ENCODE measurements at regions not wholly inside any gene's neighbourhood (a gene's known extent, or its start where the extent isn't known, plus 50 kb on each side); places are given as distances from the start of the nearest gene placed in this dataset.

GRCh38 chr12:126798449-126798848 lies 1468.5 kb upstream of the TMEM132C start:
- no peaks in the 10 kb centered on the region for H3K36me3 ChIP-seq (ENCODE audit: control insufficient read depth, insufficient read depth, low read length)
- H3K4me1 ChIP-seq (ENCODE audit: control insufficient read depth, insufficient read depth, low read length) = no peaks in the 10 kb centered on the region
- H3K9me3 ChIP-seq (ENCODE audit: control insufficient read depth, insufficient read depth, low read length) = peaks cover 10% of the 10 kb centered on the region
- H3K9ac ChIP-seq (ENCODE audit: low read depth, low read length) = no peak overlapping the region
- H3K27me3 ChIP-seq (ENCODE audit: control insufficient read depth, insufficient read depth, low read length) = no peaks in the 10 kb centered on the region
- H3K4me3 ChIP-seq (ENCODE audit: low read depth, low read length) = no peak overlapping the region

- no peak overlapping the region for H3K9ac ChIP-seq (ENCODE audit: low read depth, low read length)
- no peaks in the 10 kb centered on the region for H3K27me3 ChIP-seq (ENCODE audit: control insufficient read depth, insufficient read depth, low read length)
- H3K4me1 ChIP-seq (ENCODE audit: control insufficient read depth, insufficient read depth, low read length) = no peaks in the 10 kb centered on the region
- no peaks in the 10 kb centered on the region for H3K9me3 ChIP-seq (ENCODE audit: control insufficient read depth, insufficient read depth, low read length)
- no peaks in the 10 kb centered on the region for H3K36me3 ChIP-seq (ENCODE audit: control insufficient read depth, insufficient read depth, low read length)
- H3K4me3 ChIP-seq (ENCODE audit: low read depth, low read length) = no peak overlapping the region
Measured at GRCh38 chr12:126807312-126807865, 1459.6 kb upstream of the TMEM132C start.

- Histone ChIP-seq H3K36me3 (ENCODE audit: control insufficient read depth, insufficient read depth, low read length) (no peaks in the 10 kb centered on the region), H3K9me3 (ENCODE audit: control insufficient read depth, insufficient read depth, low read length) (no peaks in the 10 kb centered on the region), H3K9ac (ENCODE audit: low read depth, low read length) (no peak overlapping the region), H3K4me1 (ENCODE audit: control insufficient read depth, insufficient read depth, low read length) (no peaks in the 10 kb centered on the region), H3K27me3 (ENCODE audit: control insufficient read depth, insufficient read depth, low read length) (no peaks in the 10 kb centered on the region), H3K4me3 (ENCODE audit: low read depth, low read length) (no peak overlapping the region)
Measured at GRCh38 chr12:126811391-126811790, 1455.6 kb upstream of the TMEM132C start.

- Histone ChIP-seq H3K4me3 (ENCODE audit: low read depth, low read length) (no peak overlapping the region), H3K36me3 (ENCODE audit: control insufficient read depth, insufficient read depth, low read length) (no peaks in the 10 kb centered on the region), H3K9ac (ENCODE audit: low read depth, low read length) (no peak overlapping the region), H3K4me1 (ENCODE audit: control insufficient read depth, insufficient read depth, low read length) (no peaks in the 10 kb centered on the region), H3K27me3 (ENCODE audit: control insufficient read depth, insufficient read depth, low read length) (no peaks in the 10 kb centered on the region), H3K9me3 (ENCODE audit: control insufficient read depth, insufficient read depth, low read length) (peaks cover 4% of the 10 kb centered on the region)
Measured at GRCh38 chr12:126819554-126819953, 1447.4 kb upstream of the TMEM132C start.

GRCh38 chr12:126830778-126831680 lies 1435.9 kb upstream of the TMEM132C start:
- Histone ChIP-seq H3K36me3 (ENCODE audit: control insufficient read depth, insufficient read depth, low read length) (no peaks in the 10 kb centered on the region), H3K4me3 (ENCODE audit: low read depth, low read length) (no peak overlapping the region), H3K27me3 (ENCODE audit: control insufficient read depth, insufficient read depth, low read length) (no peaks in the 10 kb centered on the region), H3K9me3 (ENCODE audit: control insufficient read depth, insufficient read depth, low read length) (peaks cover 12% of the 10 kb centered on the region), H3K9ac (ENCODE audit: low read depth, low read length) (no peak overlapping the region), H3K4me1 (ENCODE audit: control insufficient read depth, insufficient read depth, low read length) (no peaks in the 10 kb centered on the region)

- no peaks in the 10 kb centered on the region for H3K27me3 ChIP-seq (ENCODE audit: control insufficient read depth, insufficient read depth, low read length)
- no peaks in the 10 kb centered on the region for H3K4me1 ChIP-seq (ENCODE audit: control insufficient read depth, insufficient read depth, low read length)
- H3K9me3 ChIP-seq (ENCODE audit: control insufficient read depth, insufficient read depth, low read length) = peaks cover 3% of the 10 kb centered on the region
- H3K36me3 ChIP-seq (ENCODE audit: control insufficient read depth, insufficient read depth, low read length) = no peaks in the 10 kb centered on the region
- no peak overlapping the region for H3K9ac ChIP-seq (ENCODE audit: low read depth, low read length)
- no peak overlapping the region for H3K4me3 ChIP-seq (ENCODE audit: low read depth, low read length)
Measured at GRCh38 chr12:126837697-126838096, 1429.3 kb upstream of the TMEM132C start.

- Histone ChIP-seq H3K4me3 (ENCODE audit: low read depth, low read length) (no peak overlapping the region), H3K9me3 (ENCODE audit: control insufficient read depth, insufficient read depth, low read length) (peaks cover under 1% of the 10 kb centered on the region), H3K27me3 (ENCODE audit: control insufficient read depth, insufficient read depth, low read length) (no peaks in the 10 kb centered on the region)
Measured at GRCh38 chr12:126843915-126844669, 1422.9 kb upstream of the TMEM132C start.

GRCh38 chr12:126847005-126847629 lies 1419.9 kb upstream of the TMEM132C start:
- Histone ChIP-seq H3K4me3 (ENCODE audit: low read depth, low read length) (no peak overlapping the region), H3K9me3 (ENCODE audit: control insufficient read depth, insufficient read depth, low read length) (no peaks in the 10 kb centered on the region), H3K9ac (ENCODE audit: low read depth, low read length) (no peak overlapping the region), H3K4me1 (ENCODE audit: control insufficient read depth, insufficient read depth, low read length) (peaks cover 3% of the 10 kb centered on the region), H3K27me3 (ENCODE audit: control insufficient read depth, insufficient read depth, low read length) (no peaks in the 10 kb centered on the region), H3K36me3 (ENCODE audit: control insufficient read depth, insufficient read depth, low read length) (no peaks in the 10 kb centered on the region)

More at GRCh38 chr12:126843915-126844669, 1422.9 kb upstream of the TMEM132C start:
- H3K9ac ChIP-seq (ENCODE audit: low read depth, low read length) = no peak overlapping the region
- peaks cover 3% of the 10 kb centered on the region for H3K4me1 ChIP-seq (ENCODE audit: control insufficient read depth, insufficient read depth, low read length)
- no peaks in the 10 kb centered on the region for H3K36me3 ChIP-seq (ENCODE audit: control insufficient read depth, insufficient read depth, low read length)

GRCh38 chr12:126855768-126856167 lies 1411.2 kb upstream of the TMEM132C start:
- H3K36me3 ChIP-seq (ENCODE audit: control insufficient read depth, insufficient read depth, low read length) = no peaks in the 10 kb centered on the region
- H3K27me3 ChIP-seq (ENCODE audit: control insufficient read depth, insufficient read depth, low read length) = no peaks in the 10 kb centered on the region
- H3K9ac ChIP-seq (ENCODE audit: low read depth, low read length) = no peak overlapping the region
- no peaks in the 10 kb centered on the region for H3K9me3 ChIP-seq (ENCODE audit: control insufficient read depth, insufficient read depth, low read length)
- H3K4me1 ChIP-seq (ENCODE audit: control insufficient read depth, insufficient read depth, low read length) = no peaks in the 10 kb centered on the region
- H3K4me3 ChIP-seq (ENCODE audit: low read depth, low read length) = no peak overlapping the region

GRCh38 chr12:126856958-126857357 lies 1410.0 kb upstream of the TMEM132C start:
- H3K4me3 ChIP-seq (ENCODE audit: low read depth, low read length) = no peak overlapping the region

GRCh38 chr12:126858560-126858959 lies 1408.4 kb upstream of the TMEM132C start:
- Histone ChIP-seq H3K4me1 (ENCODE audit: control insufficient read depth, insufficient read depth, low read length) (no peaks in the 10 kb centered on the region), H3K4me3 (ENCODE audit: low read depth, low read length) (no peak overlapping the region), H3K9ac (ENCODE audit: low read depth, low read length) (no peak overlapping the region), H3K27me3 (ENCODE audit: control insufficient read depth, insufficient read depth, low read length) (no peaks in the 10 kb centered on the region), H3K9me3 (ENCODE audit: control insufficient read depth, insufficient read depth, low read length) (no peaks in the 10 kb centered on the region), H3K36me3 (ENCODE audit: control insufficient read depth, insufficient read depth, low read length) (no peaks in the 10 kb centered on the region)

More at GRCh38 chr12:126856958-126857357, 1410.0 kb upstream of the TMEM132C start:
- no peaks in the 10 kb centered on the region for H3K4me1 ChIP-seq (ENCODE audit: control insufficient read depth, insufficient read depth, low read length)
- no peaks in the 10 kb centered on the region for H3K9me3 ChIP-seq (ENCODE audit: control insufficient read depth, insufficient read depth, low read length)
- H3K36me3 ChIP-seq (ENCODE audit: control insufficient read depth, insufficient read depth, low read length) = no peaks in the 10 kb centered on the region
- H3K27me3 ChIP-seq (ENCODE audit: control insufficient read depth, insufficient read depth, low read length) = no peaks in the 10 kb centered on the region
- H3K9ac ChIP-seq (ENCODE audit: low read depth, low read length) = no peak overlapping the region
